Brain pericyte (primary cell): ENCODE measurements at regions not wholly inside any gene's neighbourhood (a gene's known extent, or its start where the extent isn't known, plus 50 kb on each side); places are given as distances from the start of the nearest gene placed in this dataset.

ENCODE experiments used
- DNase-seq: peaks from one replicate; pipeline ENCODE4 v3.0.0-alpha.2; 2012; ENCODE audit warnings: low read depth, low spot score

DNA sequence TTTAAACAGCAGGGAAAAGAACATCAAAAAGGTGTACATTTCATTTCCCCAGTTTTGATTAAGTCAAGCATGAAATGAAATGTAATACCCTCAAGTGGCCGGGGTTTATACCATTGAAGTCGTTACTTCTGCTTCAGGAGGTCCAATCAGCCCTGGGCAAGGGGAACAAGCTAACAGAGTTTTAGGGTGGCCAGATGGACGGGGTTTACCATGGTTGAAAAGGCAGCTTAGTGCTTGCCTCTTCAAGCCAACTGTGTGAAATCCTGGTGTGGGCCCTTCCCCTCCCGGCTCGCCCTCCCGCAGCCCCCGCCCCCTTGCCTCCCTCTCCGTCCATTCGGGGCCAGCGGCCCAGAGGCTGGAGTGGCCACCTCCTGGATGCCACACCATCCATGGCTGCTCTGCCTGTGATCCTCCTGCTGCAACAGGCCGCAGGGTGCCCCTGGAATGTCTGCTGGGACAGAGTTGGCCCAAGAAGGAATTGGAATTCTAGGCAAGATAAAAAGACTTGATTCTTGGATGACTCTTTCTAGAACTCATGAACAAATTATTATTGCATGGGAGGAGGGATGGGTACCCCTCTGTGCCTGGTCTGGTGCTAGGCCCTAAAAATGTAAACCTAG lies 296.2 kb upstream of the IRX3 start:
- DNase-seq = no peak

DNA sequence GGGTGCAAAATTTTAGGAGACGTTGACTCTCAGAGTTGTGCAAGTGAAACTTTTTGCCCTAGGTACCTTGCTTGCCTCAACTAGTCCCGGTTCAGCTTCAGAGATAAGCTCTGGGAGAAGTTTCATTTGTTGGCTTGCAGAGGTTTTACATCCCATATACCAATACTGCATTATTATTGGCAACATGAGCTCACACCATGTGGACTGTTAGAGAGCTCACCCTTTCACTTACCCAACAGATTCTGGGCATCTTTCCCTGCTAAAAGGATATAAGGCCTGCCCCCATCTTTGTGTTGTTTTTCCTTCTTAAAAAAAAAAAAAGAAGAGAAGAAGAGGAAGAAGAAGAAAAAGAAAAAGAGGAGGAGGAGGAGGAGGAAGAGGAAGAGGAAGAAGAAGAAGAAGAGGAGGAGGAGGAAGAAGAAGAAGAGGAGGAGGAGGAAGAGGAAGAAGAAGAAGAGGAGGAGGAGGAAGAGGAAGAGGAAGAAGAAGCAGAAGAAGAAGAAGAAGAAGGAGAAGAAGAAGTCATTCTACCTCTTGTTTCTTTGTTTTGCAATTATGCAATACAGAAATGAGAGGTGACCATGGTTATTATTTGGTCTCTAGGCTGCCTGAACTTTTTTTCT lies 292.6 kb upstream of the IRX3 start:
- no peak for DNase-seq

DNA sequence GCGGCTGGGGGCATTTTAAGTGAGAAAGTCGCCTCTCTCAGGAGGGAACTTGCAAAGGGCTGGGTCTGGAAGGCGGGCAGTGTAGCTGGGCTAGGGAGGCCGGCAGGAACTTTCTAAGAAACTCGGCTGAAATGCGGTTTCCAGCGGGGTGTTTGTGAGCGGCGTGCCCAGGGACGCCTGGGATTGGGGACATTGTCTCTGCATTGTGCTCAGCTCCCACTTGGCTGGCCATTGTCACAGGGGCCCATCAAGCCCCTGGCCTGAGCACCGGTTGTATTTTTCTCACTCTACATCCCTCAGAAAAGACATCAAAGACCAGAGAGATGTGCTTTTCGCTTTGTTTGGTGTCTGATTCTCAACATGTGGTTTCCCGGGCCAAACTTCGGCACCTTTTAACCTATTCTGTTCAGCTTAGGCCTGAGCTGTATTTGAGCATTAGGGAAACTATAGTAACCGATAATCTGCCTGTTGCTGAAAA lies 291.1 kb upstream of the IRX3 start:
- no peak for DNase-seq

DNA sequence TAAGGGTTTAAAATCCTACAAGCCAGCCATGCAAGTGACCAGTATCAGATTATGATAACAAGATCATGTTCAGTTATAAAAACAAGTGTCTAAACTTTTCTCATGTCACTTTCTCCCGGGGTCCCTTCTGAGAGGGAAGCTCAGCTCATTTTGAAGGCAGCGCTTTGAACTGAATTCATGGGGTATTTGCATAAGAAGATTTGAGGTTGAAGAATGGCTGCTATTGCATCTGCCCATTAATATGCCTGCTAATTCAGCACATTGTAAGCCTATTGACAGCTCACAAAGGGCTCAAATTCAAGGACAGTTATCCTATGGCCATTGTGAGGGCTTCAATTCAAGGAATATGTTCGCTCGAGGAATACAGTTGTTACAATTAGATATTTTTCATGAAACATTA lies 290.2 kb upstream of the IRX3 start:
- no peak for DNase-seq

DNA sequence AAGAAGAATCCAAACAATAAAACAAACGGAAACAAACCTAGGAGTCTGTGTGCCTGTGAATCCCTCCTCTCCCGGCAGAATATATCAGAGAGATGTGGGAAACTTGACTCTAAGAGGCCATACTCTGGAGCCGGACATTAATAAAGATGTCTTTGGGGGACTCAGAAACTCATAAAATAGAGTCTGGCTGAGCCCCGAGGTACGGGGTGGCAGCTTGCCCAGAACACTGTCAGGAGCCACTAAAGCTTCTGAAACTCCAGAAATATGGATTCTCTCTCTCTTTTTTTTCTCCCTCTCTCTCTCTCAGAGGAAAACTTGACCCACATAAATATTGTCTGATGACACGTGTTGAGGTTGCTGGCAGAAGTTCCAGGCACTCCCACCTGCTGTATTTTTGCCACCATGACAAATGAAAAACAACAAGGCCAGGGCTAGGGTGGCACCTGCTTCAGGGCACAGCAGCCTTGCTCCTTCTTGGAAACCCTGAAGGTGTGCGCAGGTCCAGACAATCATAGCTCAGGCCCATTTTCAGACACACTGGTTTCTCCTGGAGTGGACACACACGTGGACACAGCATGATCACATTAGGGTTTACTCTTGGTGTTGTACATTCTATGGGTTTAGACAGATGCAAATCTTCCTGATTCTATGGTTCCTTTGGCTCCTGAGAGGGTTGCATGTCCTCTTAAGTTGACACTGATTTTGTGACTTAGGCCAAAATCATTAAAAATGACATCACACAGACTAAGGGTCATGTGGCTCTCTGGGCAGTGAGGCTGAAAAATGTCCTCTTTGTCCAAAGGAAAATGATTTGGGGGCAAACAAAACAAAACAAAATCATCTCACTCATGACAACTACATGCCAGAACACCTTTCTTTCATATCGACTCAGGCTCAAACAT lies 282.6 kb upstream of the IRX3 start:
- no peak for DNase-seq

DNA sequence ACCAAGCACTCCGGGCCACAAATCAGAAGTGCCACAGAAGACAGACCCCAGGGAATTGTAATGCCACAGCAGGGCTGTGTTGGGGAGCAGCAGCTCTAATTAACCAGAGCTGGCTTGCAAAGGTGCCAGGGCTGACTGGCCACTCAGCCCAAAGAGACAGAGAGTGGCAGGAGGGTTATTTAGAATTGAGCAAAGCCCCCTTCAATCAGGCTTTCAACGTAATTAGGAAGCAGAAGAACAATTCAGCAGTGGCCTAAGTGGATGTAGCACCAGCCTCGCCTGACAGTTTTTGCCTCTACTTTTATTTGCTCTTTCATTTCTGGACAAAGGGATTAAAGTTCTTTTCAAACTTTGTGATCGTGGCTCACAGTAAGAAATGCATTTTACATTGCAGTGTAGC lies 278.3 kb upstream of the IRX3 start:
- no peak for DNase-seq

DNA sequence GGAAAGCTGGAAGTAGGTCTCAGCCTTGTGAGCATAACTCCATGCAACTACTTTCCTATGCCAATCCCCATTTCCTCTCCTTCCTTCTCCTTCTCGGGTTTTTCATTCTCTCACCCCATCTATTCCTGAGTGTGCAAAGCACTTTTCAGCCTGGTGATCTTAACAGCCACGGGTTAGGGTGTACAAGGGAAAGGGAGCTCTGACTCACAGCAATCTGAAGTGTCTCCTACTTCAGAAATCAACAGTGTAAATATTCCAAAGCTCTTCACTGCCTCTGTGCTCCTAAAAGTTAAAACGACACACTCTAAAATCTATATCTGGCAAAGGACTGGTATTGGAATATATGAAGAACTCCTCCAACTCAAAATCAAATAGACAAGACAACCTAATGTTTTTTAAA lies 268.0 kb upstream of the IRX3 start:
- DNase-seq = no peak

DNA sequence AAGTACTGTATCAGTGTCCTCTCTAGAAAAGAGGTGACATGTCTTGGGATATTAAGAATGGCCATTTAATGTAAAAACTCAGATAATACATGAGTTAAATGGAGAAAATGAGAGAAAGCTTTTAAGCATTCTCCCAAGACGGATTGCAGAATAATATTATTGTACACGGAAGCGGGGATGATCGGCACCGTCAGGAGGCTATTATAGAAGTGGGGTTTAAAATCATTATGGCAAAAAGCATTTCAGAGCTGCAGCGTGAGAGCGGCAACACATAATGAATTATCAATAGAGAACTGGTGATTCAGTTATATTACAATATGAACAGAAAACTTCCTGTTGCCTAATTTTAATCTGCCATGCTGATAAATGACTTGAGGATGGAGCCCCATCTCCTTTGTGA lies 261.7 kb upstream of the IRX3 start:
- no peak for DNase-seq

DNA sequence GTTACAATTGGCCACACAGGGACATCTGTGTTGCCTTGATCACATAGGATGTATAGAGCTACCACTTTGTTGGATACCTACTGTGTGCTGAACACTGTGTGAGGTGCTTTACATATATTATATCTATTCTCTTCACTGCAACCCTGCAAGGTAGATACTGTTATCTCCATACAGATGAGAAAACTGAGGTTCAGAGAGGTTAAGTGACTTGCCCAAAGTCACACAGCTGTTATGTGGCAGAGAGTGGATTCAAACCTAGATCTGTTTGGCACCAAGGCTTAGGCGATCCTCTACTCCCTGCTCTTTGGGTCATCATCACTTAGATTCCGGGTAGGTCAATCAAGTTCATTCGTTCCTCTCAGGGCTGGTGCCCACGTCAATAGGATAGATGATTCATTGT lies 260.5 kb upstream of the IRX3 start:
- DNase-seq = no peak

DNA sequence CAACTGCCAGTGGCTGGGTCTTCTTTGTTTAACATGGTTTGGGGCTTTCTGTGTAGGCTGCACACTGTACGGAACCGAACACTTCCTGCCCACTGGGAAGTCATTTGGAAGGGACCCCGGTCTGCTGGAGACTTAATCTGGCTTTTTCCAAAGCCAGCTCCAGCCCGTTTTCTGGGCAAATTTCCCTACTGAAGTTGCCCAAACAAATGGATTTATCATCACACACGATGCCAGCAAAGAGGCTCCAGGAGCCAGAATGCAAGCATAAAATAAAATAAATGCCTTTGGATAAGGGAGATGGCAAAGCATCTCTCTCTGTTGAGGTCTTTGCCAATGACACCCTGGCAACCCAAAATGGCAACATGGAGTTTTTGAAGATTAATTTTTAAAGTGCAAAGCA lies 259.9 kb upstream of the IRX3 start:
- no peak for DNase-seq

DNA sequence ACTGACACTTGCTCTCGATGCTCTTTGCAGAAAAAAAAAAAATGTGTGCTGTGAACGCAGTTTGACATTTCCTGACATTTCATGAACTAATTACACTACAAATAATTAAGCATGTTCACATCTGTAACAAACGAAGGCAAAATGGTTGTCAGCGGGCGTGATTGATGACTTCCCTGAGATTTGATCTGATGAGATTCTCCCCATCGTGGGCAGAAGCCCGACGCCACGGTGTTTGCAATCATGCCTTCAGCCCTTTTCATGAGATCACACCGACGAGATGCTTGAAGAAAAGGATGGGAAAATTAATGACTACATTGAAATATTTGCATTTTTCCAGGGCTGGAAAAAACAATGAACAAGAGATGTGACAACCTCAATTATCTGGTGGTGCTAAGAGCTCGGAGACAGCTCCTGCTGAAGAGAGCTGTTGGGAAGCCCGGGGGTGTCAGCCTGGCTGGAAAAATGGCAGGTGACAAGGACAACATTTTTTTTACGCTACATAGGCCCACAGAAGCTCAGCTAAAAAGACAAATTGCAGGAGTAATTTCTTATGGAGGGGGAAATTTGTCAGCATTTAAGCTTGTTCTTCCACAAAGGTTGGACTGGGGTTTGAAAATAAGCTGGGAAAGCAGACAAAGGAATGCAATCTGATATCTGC lies 259.4 kb upstream of the IRX3 start:
- no peak for DNase-seq

DNA sequence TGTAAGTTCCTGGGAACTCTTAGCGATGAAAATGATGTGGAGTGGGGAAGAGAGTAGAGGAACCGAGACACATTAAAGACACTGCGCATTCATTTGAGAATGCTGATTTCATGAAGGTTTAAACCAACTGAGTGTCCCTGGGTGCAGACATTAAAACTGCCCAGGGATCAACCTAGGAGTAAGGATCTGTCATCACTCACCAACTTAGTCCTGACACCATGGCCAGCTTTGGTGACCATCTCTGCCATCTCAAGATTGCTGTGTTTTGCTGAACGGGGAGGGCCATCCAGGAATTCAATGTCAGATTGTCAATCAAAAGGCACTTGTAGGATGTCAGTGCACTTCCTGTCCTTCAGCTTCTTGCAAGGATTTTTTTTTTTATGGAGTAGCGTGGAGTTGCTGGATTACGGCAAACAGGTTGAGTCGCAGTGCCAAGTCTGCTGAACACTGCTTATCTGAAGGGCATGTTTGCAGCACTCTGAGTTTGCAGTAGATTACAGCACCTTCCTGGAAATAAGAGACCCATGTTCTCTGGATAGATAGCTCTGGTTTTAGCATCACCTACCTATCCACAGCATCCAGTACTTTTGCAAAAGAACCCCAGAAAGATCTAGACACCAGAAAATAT lies 258.1 kb upstream of the IRX3 start:
- DNase-seq = no peak

DNA sequence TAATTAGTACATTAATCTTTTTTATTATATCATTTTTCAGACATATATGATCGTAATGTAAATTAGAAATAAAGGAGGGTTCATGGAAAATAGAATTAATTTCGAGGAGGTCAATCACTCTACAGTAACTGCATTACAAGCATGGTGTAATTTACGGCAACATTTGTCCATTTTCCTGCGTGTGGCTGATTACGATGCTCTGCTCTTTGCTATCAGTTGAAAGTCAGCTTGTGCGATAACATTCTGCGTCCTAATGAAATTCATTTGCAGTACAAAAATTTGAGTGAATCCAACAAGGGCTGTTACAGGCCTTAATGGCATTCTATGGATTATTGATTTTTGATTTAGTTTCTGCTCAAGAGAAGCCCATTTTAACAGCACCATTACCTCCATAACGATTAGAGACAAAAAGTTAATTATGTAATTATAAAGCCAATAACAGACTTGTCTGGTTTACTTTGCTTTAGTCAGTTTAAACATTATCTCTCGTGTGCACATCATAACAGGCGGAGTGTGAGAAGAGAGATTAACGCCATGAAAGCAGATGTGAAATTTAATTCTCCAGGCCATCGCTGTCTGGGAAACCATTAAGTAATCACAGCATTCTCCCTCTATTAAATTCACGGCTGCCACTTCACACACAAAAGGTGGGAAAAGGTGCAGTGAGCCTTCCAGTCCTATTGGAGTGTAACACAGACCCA lies 256.4 kb upstream of the IRX3 start:
- DNase-seq = no peak

DNA sequence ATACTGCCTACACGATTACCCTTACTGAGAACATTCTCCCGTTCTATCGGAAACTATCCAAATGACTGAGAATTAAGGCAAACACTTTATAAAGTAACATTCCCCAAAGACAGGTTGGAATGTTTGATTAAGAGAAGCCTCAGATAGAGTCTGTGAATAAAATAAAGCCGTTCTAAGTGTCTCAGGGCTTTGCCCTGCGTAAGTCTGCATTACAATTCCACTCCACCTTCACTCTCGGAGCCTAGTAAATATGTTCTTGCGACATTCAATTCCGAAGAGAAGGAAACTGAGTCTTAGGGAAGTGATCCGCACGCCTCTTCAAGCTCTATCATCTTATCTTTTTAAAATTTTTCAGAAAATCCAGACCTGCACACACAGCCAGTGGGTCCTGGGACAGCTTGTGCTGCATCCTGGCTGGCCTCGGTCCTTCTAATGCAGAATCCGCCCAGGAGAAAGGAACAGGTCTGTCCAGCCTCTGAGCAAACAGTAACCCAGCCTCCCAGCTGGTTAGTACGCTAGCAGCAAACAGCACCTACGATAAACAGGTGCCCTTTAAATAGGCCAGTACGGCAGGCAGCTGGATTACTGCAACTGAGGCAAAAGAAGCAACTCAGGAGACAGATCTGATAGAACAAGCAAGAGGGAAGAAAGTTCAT lies 254.1 kb upstream of the IRX3 start:
- no peak for DNase-seq

DNA sequence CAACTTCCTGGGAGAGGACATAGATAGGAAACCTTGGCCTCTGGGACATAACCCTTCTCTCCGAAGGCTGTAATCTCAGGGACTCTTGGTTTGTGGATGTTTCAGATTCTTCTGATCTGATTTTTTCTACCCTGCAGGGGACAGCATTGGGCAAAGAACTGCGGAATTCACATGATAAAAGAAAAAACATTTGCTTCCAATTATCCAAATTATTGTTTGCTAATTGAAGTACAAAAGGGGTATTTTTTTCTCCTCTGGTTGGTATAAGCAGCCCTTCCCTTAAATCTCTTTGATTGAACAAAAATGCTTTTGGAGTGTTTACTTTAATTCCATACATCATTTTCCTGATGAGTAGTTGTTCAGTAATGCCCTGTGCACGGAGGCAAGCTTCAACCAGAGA lies 251.7 kb upstream of the IRX3 start:
- no peak for DNase-seq

DNA sequence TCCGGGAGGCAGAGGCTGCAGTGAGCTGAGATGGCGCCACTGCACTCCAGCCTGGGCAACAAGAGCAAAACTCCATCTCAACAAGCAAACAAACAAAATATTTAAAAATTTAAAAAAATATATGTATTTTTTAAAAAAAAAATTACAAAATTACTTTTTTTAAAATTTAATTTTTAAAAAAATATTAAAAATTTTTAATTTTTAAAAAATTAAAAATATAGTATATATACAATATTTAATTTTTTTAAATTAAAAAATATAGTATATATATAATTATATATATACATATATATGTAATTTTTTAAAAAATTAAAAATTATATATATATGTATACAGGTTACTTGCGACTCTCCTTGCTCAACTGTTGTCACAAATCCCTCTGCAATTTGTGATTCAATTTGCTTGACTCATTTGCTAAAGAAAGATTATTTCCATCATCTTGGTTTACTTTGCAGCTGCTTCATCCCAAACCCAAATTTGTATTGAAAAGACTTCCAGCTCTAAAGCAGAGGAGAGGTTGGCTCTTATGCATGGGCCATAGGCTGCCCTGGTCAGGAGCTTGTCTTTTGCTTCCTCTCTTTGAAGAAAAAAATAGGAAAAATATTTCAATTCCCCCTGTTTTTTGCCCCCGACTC lies 247.4 kb upstream of the IRX3 start:
- no peak for DNase-seq

DNA sequence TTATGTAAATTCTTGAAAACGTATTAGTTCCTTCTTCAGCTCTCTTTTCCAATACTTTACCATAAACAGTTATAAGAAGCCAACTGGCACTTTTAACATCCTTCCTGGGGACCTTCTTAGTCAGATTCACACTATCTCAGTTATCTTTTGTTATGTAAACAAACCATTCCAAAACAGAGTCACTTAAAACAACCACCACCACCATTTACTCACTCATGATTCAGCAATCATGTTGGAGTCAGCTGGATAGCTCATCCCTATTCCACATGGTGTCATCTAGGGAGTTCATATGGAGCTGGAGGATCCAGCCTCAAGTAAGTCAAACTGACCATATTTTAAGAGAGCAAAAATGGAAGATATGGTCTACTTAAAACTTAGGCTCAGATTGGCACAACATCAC lies 240.3 kb upstream of the IRX3 start:
- no peak for DNase-seq

DNA sequence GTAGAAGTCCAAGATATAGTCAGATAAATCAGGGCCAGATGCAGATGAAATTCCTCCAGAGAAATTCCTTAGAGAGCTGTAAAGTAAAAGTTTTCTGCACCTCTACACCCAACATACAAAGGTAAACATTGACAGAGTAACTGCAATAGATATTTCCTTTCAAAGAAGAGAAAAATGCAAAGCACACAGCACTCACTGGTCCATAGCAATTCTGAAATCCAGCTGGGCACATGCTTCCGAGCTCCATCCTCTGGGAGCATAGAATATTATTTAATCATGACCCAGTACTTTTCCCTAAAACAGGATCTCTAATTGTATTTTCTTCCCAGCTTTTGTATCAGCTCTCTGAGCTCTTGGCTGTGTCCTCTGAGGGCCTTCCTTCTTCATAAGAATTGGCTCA lies 239.5 kb upstream of the IRX3 start:
- DNase-seq = no peak

DNA sequence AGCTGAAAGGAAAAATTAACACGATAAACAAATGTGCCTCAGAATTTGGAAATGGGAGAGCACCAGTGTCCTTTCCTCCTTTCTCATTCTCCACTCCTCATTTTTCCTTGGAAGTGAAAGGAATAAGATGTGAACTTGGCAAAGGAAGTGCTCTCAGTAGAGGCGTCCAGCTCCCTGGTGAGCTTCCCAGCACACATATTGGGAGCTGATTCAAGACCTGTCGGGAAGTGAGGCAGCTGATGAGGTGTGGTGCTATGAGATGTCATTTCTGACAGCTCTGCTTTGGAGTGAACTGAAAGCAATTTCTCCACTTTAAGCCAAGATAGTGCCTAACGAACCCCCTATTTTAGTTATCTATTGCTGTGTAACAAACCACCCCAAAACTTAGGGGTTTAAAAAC lies 238.5 kb upstream of the IRX3 start:
- no peak for DNase-seq

DNA sequence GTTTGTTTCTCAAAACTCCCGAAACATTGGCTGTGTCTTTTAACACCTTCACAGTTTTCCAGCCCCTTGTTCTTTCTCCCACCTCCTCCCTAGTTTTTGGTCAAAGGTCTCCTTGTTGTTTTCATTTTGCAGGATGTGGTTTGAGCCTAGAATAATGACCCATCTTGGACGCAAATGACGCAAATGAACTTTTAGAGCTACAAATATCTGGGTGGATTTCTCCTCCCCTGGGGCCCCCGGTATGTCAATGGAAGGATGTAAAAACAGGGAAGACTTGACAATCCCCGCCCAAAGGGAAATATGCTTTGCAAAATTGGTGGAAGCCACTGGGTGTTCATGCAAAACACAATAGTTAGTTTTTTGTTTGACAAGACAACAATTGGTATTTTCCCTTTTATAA lies 236.0 kb upstream of the IRX3 start:
- DNase-seq = no peak
